Mesothelial cell of epicardium (in vitro differentiated cells): ENCODE measurements at regions not wholly inside any gene's neighbourhood (a gene's known extent, or its start where the extent isn't known, plus 50 kb on each side); places are given as distances from the start of the nearest gene placed in this dataset.

Experiments used
- DNase-seq, 2 experiments: peaks; one replicate each; pipeline ENCODE4 v3.0.0; 2021; ENCODE audit warnings: low spot score in 2 of 2; ENCODE audit not compliant: unreplicated experiment in 2 of 2
- H3K27ac Mint-ChIP-seq: 2 replicates; pipeline ENCODE4 v1.8.0; 2021; ENCODE audit warnings: mixed read lengths
- H3K27me3 Mint-ChIP-seq: 2 replicates; pipeline ENCODE4 v1.8.0; 2021; ENCODE audit warnings: low read depth, mixed read lengths
- H3K36me3 Mint-ChIP-seq: 2 replicates; pipeline ENCODE4 v1.8.0; 2021; ENCODE audit warnings: mixed read lengths
- H3K4me1 Mint-ChIP-seq: 2 replicates; pipeline ENCODE4 v1.8.0; 2021; ENCODE audit warnings: mixed read lengths
- H3K4me3 Mint-ChIP-seq: 2 replicates; pipeline ENCODE4 v1.8.0; 2021; ENCODE audit warnings: mild to moderate bottlenecking, moderate library complexity, mixed read lengths
- H3K9me3 Mint-ChIP-seq: 2 replicates; pipeline ENCODE4 v1.8.0; 2021; ENCODE audit warnings: mixed read lengths
- CTCF ChIP-seq: fragments of 200-600 bp; sonication (generic); IDR thresholded peaks from one replicate; pipeline ENCODE4 v1.5.0; 2021; ENCODE audit warnings: antibody characterized with exemption; ENCODE audit not compliant: unreplicated experiment

- Mint-ChIP-seq H3K27ac (no peak overlapping the region), H3K4me3 (no peak overlapping the region), H3K9me3 (peaks cover 6% of the 10 kb centered on the region), H3K4me1 (no peaks in the 10 kb centered on the region), H3K36me3 (peaks cover 4% of the 10 kb centered on the region), H3K27me3 (no peaks in the 10 kb centered on the region)
- no peak for TF ChIP-seq CTCF
- DNase-seq, result no peak
Measured at GRCh38 chr2:194002699-194003368, 1654.2 kb upstream of the SLC39A10 start.

GRCh38 chr2:193990868-193991267 is 1666.2 kb upstream of the SLC39A10 start:
- H3K4me1 Mint-ChIP-seq, result peaks cover 6% of the 10 kb centered on the region

GRCh38 chr2:193989645-193990044 is 1667.4 kb upstream of the SLC39A10 start:
- TF ChIP-seq CTCF, result no peak
- Mint-ChIP-seq H3K27me3 (no peaks in the 10 kb centered on the region), H3K36me3 (no peaks in the 10 kb centered on the region), H3K4me1 (no peaks in the 10 kb centered on the region), H3K4me3 (no peak overlapping the region), H3K9me3 (no peaks in the 10 kb centered on the region), H3K27ac (no peak overlapping the region)
- DNase-seq, result no peak

More at GRCh38 chr2:193990868-193991267, 1666.2 kb upstream of the SLC39A10 start:
- no peak for DNase-seq
- Mint-ChIP-seq H3K36me3 (no peaks in the 10 kb centered on the region), H3K4me3 (no peak overlapping the region), H3K27me3 (no peaks in the 10 kb centered on the region), H3K27ac (no peak overlapping the region), H3K9me3 (no peaks in the 10 kb centered on the region)
- TF ChIP-seq CTCF, result no peak

- TF ChIP-seq CTCF, result no peak
- Mint-ChIP-seq H3K9me3 (no peaks in the 10 kb centered on the region), H3K27ac (no peak overlapping the region), H3K27me3 (no peaks in the 10 kb centered on the region), H3K4me3 (no peak overlapping the region), H3K4me1 (no peaks in the 10 kb centered on the region), H3K36me3 (no peaks in the 10 kb centered on the region)
- DNase-seq, result no peak
Measured at GRCh38 chr2:193988784-193989183, 1668.2 kb upstream of the SLC39A10 start.

- DNase-seq, result no peak
- Mint-ChIP-seq H3K27me3 (no peaks in the 10 kb centered on the region), H3K9me3 (no peaks in the 10 kb centered on the region), H3K36me3 (no peaks in the 10 kb centered on the region), H3K27ac (no peak overlapping the region), H3K4me1 (no peaks in the 10 kb centered on the region), H3K4me3 (no peak overlapping the region)
- no peak for TF ChIP-seq CTCF
Measured at GRCh38 chr2:193985272-193985671, 1671.8 kb upstream of the SLC39A10 start.

GRCh38 chr2:193980599-193980998 is 1676.4 kb upstream of the SLC39A10 start:
- Mint-ChIP-seq H3K36me3 (peaks cover 12% of the 10 kb centered on the region), H3K27ac (no peak overlapping the region), H3K4me1 (no peaks in the 10 kb centered on the region), H3K27me3 (no peaks in the 10 kb centered on the region), H3K9me3 (peaks cover 14% of the 10 kb centered on the region), H3K4me3 (no peak overlapping the region)
- no peak for DNase-seq
- TF ChIP-seq CTCF, result no peak
